Right cardiac atrium (tissue), 5 donors: ENCODE measurements at regions not wholly inside any gene's neighbourhood (a gene's known extent, or its start where the extent isn't known, plus 50 kb on each side); places are given as distances from the start of the nearest gene placed in this dataset.

Source experiments
- ATAC-seq, 2 donors: fragments of 200-7000 bp; cut with Tn5 transposase; one replicate each; pipeline versions ENCODE4 v1.8.0 to v1.9.1; 2020; ENCODE audit warnings: moderate library complexity in 2 of 2, mild to moderate bottlenecking in 1 of 2
- DNase-seq, 3 donors: peaks; one replicate each; pipeline ENCODE4 v3.0.0-alpha.2; 2020
- H3K27ac ChIP-seq: one replicate; pipeline ENCODE4 v1.5.1; 2013; ENCODE audit warnings: mild to moderate bottlenecking, low read length, control low read depth, moderate library complexity
- H3K27me3 ChIP-seq: one replicate; pipeline ENCODE4 v1.6.1; 2013; ENCODE audit not compliant: control insufficient read depth, insufficient read depth
- H3K4me1 ChIP-seq: one replicate; pipeline ENCODE4 v1.6.1; 2013; ENCODE audit warnings: low read length; ENCODE audit not compliant: control insufficient read depth, insufficient read depth
- H3K4me3 ChIP-seq: one replicate; pipeline ENCODE4 v1.5.1; 2013; ENCODE audit warnings: low read length, control low read depth
- H3K9me3 ChIP-seq: one replicate; pipeline ENCODE4 v1.6.1; 2013; ENCODE audit warnings: low read length; ENCODE audit not compliant: control insufficient read depth
- WGBS: extraction: QIAGEN DNeasy Blood & Tissue Kit; methylation state at CpG from one replicate; pipeline ENCODE4 v1.1.7; 2013; 5-methylcytosine and 5-hydroxymethylcytosine counted together
- intact Hi-C, 4 donors: fragments of 100-400 bp; cut with DNase I; formaldehyde crosslinking; loops; one replicate each; pipeline versions ENCODE4 v1.11.0 to v1.14.0; 2022 to 2023
- donor health status: healthy with polysubstance abuse.
- donor health status: DM: no; HTN: yes; CAD: no.
- donor health status: DM: no; HTN: no; CAD: no.
- donor health status: DM: no; HTN: yes; CAD: no; lungs with severe emphysema.
- donor health status: DM: yes; HTN: yes; CAD: no.

DNA sequence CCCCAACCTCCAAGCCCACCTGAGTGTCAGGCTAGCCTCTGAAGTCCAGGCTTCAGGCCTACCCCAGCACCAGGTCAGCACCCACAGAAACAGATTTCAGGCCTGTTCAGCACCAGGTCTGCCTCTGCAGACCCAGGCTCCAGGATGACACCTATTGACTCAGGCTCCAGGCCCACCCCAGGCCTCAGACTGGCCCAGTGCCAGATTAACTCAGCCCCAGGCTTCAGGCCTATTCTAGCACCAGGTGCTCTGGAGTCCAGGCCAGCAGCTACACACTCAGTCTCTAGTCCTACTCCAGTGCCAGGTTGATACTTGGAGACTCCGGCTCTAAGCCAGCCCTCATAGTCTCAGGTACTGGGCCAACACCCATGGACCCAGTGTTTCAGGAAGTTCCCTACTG, 541.7 kb upstream of the PBX1 start:
- no peak for DNase-seq
- intact Hi-C loops = no loop called here
- Histone ChIP-seq H3K27me3 (no peaks in the 10 kb centered on the region), H3K4me1 (no peaks in the 10 kb centered on the region), H3K27ac (no peak overlapping the region), H3K4me3 (no peak overlapping the region), H3K9me3 (no peaks in the 10 kb centered on the region)
- ATAC-seq = no peak
- 95% methylated on average over 1 of the region's 1 CpG for WGBS

DNA sequence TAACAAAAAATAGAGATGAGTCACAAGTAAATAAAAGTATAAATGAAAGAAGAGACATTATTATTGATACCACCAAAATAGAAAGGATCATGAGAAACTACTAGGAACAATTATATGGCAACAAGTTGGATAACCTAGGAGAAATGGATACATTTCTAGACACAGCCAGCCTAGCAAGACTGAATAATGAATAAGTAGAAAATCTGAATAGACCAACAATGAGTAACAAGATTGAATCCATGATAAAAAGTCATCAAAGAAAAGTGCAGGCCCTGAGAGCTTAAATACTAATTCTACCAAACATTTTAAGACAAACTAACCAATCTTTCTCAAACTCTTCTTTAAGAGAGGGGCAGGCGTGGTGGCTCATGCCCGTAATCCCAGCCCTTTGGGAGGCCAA, 538.6 kb upstream of the PBX1 start:
- H3K27me3 ChIP-seq = no peaks in the 10 kb centered on the region
- H3K4me1 ChIP-seq = no peaks in the 10 kb centered on the region
- no peaks in the 10 kb centered on the region for H3K9me3 ChIP-seq
- DNase-seq (no peak), ATAC-seq (no peak)
- H3K4me3 ChIP-seq = no peak overlapping the region
- no peak overlapping the region for H3K27ac ChIP-seq
- intact Hi-C loops = no loop called here
- WGBS = 85% methylated on average over 2 of the region's 2 CpGs

DNA sequence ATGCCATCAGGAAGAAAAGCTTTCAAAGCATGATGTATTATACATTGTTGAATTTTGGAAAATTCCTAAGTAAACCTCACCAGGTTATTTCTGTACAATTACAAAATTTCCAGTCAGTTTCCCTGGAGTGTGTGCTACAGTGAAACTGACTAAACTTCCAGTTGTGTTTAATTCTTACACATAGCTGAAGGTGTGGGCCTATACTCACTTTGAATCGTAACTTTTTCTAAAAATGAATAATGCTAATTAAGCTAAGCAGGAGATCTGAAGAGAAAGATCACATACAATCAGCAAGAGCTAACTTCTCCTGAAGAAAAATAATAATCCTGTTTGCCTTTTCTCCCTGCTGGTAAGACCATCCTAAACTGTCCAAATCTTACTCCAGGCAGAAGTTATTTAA, 537.2 kb upstream of the PBX1 start:
- intact Hi-C loops = no loop called here
- Histone ChIP-seq H3K27ac (no peak overlapping the region), H3K4me3 (no peak overlapping the region), H3K27me3 (no peaks in the 10 kb centered on the region), H3K4me1 (no peaks in the 10 kb centered on the region), H3K9me3 (no peaks in the 10 kb centered on the region)
- ATAC-seq (no peak), DNase-seq (no peak)
- WGBS = 86% methylated on average over 1 of the region's 1 CpG

DNA sequence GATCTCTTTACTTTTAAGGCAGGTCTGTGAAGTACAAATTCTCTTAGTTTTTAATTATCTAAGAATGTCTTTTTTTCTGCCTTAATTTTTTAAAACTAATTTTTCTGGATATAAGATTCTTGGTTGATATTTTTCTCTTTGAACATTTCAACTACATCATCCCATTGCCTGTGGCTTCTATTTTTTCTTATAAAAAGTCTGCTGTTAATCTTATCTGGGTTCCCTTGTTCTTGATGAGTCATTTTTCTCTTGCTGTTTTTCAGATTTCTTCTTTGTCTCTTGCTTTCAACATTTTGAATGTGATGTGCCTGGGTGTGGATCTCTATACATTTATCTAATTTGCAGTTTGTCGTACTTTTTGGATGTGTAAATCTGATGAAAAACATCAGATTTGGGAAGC, 525.2 kb upstream of the PBX1 start:
- 81% methylated on average over 1 of the region's 1 CpG for WGBS
- Histone ChIP-seq H3K4me3 (no peak overlapping the region), H3K27me3 (no peaks in the 10 kb centered on the region), H3K9me3 (no peaks in the 10 kb centered on the region), H3K27ac (no peak overlapping the region), H3K4me1 (no peaks in the 10 kb centered on the region)
- intact Hi-C loops = no loop called here
- DNase-seq (no peak), ATAC-seq (no peak)

DNA sequence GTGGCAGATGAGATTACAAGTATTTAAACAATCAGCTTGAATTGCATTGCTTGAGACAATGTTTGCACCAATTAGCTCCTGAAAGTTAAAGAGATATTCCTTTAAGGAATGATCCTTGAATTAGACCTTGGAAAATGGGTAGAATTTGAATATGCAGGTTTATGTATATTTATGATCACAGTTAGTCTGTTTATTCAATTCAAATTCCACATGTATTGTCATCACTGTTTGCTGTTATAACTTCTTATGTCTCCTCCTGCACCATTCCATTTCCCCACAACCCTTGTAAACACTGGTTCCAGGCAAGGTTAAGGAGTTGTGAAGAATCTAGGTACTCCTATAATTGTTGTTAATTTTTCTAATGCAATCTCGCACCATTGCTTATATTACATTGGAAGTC, 518.2 kb upstream of the PBX1 start:
- Histone ChIP-seq H3K4me3 (no peak overlapping the region), H3K9me3 (no peaks in the 10 kb centered on the region), H3K4me1 (no peaks in the 10 kb centered on the region), H3K27ac (no peak overlapping the region), H3K27me3 (no peaks in the 10 kb centered on the region)
- intact Hi-C loops = no loop called here
- ATAC-seq (no peak), DNase-seq (no peak)
- 91% methylated on average over 1 of the region's 1 CpG for WGBS

DNA sequence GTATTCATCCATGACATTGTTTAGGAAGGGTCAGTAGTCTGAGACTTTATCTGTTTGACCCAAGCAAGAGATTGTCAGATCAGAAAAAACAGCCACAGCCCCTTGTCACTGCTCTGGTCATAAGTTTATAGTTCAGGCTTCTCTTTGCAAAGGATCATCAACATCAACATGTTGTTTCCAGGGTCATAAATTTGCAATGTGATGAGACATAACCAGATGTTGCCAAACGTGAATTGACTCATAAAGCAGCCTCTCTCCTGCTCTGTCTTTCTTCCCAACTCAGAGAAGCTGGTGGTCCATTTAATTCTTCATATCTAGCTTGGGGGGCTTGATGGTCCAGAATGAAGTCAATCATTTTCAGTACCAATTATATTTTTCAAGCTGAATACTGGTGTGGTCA, 507.2 kb upstream of the PBX1 start:
- DNase-seq = no peak
- no peaks in the 10 kb centered on the region for H3K9me3 ChIP-seq
- H3K4me3 ChIP-seq = no peak overlapping the region
- intact Hi-C loops = no loop called here
- no peak for ATAC-seq
- 55% methylated on average over 1 of the region's 1 CpG for WGBS
- no peaks in the 10 kb centered on the region for H3K4me1 ChIP-seq
- H3K27me3 ChIP-seq = no peaks in the 10 kb centered on the region
- H3K27ac ChIP-seq = no peak overlapping the region

DNA sequence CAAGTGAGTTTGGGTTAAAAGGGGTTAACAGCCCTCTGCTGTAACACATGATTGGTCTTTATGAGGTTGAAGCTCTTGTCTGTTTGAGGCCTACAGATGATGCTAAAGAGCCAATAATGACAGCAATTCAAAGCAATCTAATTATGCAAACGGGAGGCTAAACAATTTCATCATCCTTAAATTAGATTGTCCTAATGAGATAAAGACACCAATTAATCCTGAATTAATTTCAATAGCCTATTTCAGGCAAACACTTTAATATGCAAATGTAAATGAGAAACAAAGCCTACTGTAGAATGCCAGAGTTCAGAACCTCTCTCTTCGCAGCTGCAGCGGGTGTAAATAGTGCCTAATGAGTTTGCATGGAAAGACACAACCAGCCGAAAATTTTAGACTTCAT, 504.7 kb upstream of the PBX1 start:
- H3K9me3 ChIP-seq = no peaks in the 10 kb centered on the region
- H3K27ac ChIP-seq = no peak overlapping the region
- H3K27me3 ChIP-seq = no peaks in the 10 kb centered on the region
- ATAC-seq (no peak), DNase-seq (no peak)
- intact Hi-C loops = no loop called here
- H3K4me3 ChIP-seq = no peak overlapping the region
- H3K4me1 ChIP-seq = no peaks in the 10 kb centered on the region
- WGBS = 80% methylated on average over 4 of the region's 4 CpGs

DNA sequence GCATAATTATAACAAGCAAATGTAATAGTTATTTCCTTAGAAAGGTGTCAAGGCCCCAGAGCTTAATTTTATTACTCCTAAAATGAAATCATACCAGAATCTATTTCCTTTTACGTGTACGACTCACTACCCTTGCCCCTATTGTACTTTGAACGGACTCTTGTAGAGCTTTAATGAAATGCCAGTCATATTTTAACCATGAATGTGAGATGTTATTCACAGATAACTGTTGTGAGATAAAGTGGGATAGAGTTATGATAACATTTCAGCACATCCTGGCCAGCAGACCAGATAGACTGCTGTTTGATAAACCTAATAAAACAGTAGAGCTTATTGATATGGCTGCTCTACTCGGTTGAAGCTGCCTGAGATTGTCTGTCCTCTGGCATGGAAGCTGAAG, 500.8 kb upstream of the PBX1 start:
- H3K4me3 ChIP-seq = no peak overlapping the region
- H3K27ac ChIP-seq = no peak overlapping the region
- no peak for ATAC-seq
- no peaks in the 10 kb centered on the region for H3K9me3 ChIP-seq
- intact Hi-C loops = no loop called here
- WGBS = 65% methylated on average over 4 of the region's 4 CpGs
- H3K27me3 ChIP-seq = no peaks in the 10 kb centered on the region
- no peak for DNase-seq
- H3K4me1 ChIP-seq = no peaks in the 10 kb centered on the region

DNA sequence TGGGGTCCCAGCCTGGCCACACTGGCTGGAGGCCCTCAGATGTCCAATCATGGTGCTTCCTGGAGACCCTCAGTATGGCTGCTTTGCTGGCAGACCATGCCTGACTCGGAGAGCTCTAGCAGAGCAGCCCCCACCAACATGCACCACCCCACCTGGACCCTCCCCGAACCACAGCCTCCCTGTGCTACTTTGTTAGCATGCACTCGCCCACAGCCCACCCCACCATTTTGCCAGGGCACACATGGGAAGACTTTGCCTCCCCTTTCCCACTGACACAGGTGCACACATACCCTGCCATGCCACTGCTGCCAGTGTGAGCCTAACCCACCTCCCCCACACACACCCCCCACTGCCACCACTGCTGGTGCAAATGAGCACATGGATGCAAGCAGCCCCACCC, 497.5 kb upstream of the PBX1 start:
- intact Hi-C loops = no loop called here
- DNase-seq = peak in 2 of 3 donors; percentile 34 to 43
- WGBS = 60% methylated on average over 3 of the region's 3 CpGs

DNA sequence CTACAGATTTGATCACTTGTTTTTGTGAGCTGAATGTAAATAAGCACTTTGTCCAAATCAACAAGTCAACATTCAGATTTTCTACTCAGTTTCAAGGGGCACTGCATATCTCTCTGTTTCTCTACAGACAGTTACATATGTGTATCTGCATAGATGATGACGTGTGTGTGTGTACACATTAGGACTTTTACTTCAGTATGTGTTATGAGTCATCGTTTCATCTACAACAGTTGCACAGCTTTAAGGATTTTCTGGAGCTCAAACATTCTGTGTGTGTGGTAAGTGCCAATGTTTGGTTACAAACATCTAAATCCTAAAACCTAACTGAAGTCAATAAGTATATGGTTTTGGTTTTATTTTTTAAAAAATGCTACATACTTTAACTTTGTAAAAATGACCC, 494.5 kb upstream of the PBX1 start:
- 69% methylated on average over 2 of the region's 2 CpGs for WGBS
- no peak for DNase-seq
- intact Hi-C loops = no loop called here

More for the DNA sequence above, 497.5 kb upstream of the PBX1 start:
- no peaks in the 10 kb centered on the region for H3K4me1 ChIP-seq
- no peaks in the 10 kb centered on the region for H3K9me3 ChIP-seq
- H3K27me3 ChIP-seq = no peaks in the 10 kb centered on the region
- ATAC-seq = no peak
- H3K27ac ChIP-seq = no peak overlapping the region
- no peak overlapping the region for H3K4me3 ChIP-seq

DNA sequence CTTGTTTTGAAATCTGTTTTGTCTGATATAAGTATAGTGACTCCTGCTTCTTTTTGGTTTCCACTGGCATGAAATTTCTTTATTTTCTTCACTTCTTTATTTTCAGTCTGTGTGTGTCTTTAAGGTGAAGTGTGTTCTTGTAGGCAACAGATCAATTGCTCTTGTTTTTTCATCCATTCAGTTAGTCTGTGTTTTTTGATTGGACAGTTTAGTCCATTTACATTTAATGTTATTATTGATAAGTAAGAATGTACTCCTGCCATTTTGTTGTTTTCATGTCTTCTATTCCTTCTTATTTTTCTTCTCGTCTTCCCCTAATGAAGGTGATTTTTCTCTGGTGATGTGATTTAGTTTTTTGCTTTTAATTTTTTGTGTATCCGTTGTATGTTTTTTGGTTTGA, 487.7 kb upstream of the PBX1 start:
- Histone ChIP-seq H3K9me3 (no peaks in the 10 kb centered on the region), H3K4me3 (no peak overlapping the region), H3K27me3 (no peaks in the 10 kb centered on the region), H3K4me1 (no peaks in the 10 kb centered on the region), H3K27ac (no peak overlapping the region)
- DNase-seq (no peak), ATAC-seq (no peak)
- intact Hi-C loops = no loop called here
- WGBS = 91% methylated on average over 2 of the region's 2 CpGs

More for the DNA sequence above, 494.5 kb upstream of the PBX1 start:
- Histone ChIP-seq H3K9me3 (no peaks in the 10 kb centered on the region), H3K27ac (no peak overlapping the region), H3K4me1 (no peaks in the 10 kb centered on the region), H3K4me3 (no peak overlapping the region), H3K27me3 (no peaks in the 10 kb centered on the region)
- ATAC-seq = no peak

DNA sequence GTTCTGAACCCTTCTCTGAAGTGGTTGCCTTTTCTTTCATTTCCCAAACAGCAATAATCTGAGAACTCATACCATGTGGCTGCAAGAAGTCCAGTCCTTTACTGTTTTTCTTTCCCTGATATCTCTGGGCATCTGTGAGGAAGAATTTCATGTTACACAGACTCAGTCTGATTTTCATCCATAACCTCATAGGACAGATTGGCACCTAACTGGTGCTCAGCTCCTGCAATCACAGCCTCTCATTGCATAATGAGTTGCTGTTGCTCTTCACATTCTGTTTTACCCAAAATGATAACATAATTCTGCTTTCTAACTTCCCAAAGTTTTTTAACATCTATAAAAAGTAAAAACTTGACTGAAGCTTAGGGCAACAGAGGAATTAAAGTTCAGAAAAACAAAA, 472.2 kb upstream of the PBX1 start:
- ATAC-seq = no peak

More for the DNA sequence above, 472.2 kb upstream of the PBX1 start:
- Histone ChIP-seq H3K27me3 (no peaks in the 10 kb centered on the region), H3K4me3 (no peak overlapping the region), H3K27ac (no peak overlapping the region), H3K9me3 (no peaks in the 10 kb centered on the region), H3K4me1 (no peaks in the 10 kb centered on the region)
- intact Hi-C loops = no loop called here
- DNase-seq = no peak
